Gastroesophageal sphincter (tissue), 3 donors: ENCODE measurements at regions not wholly inside any gene's neighbourhood (a gene's known extent, or its start where the extent isn't known, plus 50 kb on each side); places are given as distances from the start of the nearest gene placed in this dataset.
"Not testable (repeated sequence)": the region's sequence is repeated elsewhere in the genome, so short reads cannot be mapped to it uniquely, and the experiment has no call there.

Experiments used
- EP300 ChIP-seq: sonication (generic); formaldehyde crosslinking; IDR thresholded peaks from one replicate; pipeline ENCODE4 v1.6.1; 2017; ENCODE audit warnings: antibody characterized with exemption, mild to moderate bottlenecking
- POLR2A ChIP-seq, 2 donors: fragments of 450-650 bp; IDR thresholded peaks; one replicate each; pipeline ENCODE4 v1.6.1; 2017; ENCODE audit warnings: antibody characterized with exemption in 2 of 2, mild to moderate bottlenecking in 2 of 2, moderate library complexity in 1 of 2
- TF ChIP-seq, protein P1 (sequence below), 4 experiments: fragments of 200-600 bp in 2 of 4; fragments of 450-650 bp in 2 of 4; sonication (generic) in 1 of 4; IDR thresholded peaks; one replicate each; pipeline ENCODE4 v1.5.1; 2017 to 2019; ENCODE audit warnings: antibody characterized with exemption in 4 of 4, mild to moderate bottlenecking in 2 of 4, moderate library complexity in 2 of 4

DNA sequence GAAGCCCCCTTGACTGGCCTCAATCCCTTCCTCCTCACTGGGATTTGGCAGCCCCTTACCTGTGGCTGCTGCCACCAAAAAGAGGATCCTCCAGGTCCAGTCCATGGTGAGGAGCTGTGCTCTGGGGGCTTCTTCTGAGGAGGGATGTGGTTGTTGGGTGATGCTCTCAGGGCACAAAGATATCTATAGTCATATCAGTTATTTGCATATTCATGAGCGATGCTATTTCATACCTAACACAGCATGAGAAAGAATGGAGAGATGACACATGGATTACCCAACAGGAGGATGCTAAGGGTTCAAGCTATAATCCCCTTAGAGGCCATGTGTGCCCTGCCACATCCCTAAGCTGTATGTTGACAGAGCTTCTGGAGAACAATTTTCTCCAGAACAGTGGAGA is 98.1 kb downstream of the OR4M2 start:
- TF ChIP-seq, protein P1, sequence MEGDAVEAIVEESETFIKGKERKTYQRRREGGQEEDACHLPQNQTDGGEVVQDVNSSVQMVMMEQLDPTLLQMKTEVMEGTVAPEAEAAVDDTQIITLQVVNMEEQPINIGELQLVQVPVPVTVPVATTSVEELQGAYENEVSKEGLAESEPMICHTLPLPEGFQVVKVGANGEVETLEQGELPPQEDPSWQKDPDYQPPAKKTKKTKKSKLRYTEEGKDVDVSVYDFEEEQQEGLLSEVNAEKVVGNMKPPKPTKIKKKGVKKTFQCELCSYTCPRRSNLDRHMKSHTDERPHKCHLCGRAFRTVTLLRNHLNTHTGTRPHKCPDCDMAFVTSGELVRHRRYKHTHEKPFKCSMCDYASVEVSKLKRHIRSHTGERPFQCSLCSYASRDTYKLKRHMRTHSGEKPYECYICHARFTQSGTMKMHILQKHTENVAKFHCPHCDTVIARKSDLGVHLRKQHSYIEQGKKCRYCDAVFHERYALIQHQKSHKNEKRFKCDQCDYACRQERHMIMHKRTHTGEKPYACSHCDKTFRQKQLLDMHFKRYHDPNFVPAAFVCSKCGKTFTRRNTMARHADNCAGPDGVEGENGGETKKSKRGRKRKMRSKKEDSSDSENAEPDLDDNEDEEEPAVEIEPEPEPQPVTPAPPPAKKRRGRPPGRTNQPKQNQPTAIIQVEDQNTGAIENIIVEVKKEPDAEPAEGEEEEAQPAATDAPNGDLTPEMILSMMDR (IDR thresholded peaks at IDR 0.05), result not testable (repeated sequence)
- not testable (repeated sequence) for TF ChIP-seq EP300; POLR2A (IDR thresholded peaks at IDR 0.05)
